Nephron (organoid): ENCODE measurements at regions not wholly inside any gene's neighbourhood (a gene's known extent, or its start where the extent isn't known, plus 50 kb on each side); places are given as distances from the start of the nearest gene placed in this dataset.
A peak's percentile ranks its signal among the peaks of the same experiment; 100 is the strongest.

Source experiments
- H3K27ac Mint-ChIP-seq, 3 experiments: 2 replicates each; pipeline ENCODE4 v1.8.0; 2020; ENCODE audit warnings: mixed read lengths in 3 of 3, mild to moderate bottlenecking in 2 of 3, moderate library complexity in 1 of 3
- H3K27me3 Mint-ChIP-seq: 2 replicates; pipeline ENCODE4 v1.8.0; 2021; ENCODE audit warnings: low read depth, mild to moderate bottlenecking, moderate library complexity, mixed read lengths
- H3K36me3 Mint-ChIP-seq: 2 replicates; pipeline ENCODE4 v1.8.0; 2020; ENCODE audit warnings: low read depth, mixed read lengths
- H3K4me1 Mint-ChIP-seq: 2 replicates; pipeline ENCODE4 v1.8.0; 2020; ENCODE audit warnings: mixed read lengths
- H3K4me3 Mint-ChIP-seq, 3 experiments: 2 replicates each; pipeline ENCODE4 v1.8.0; 2020; ENCODE audit warnings: mild to moderate bottlenecking in 3 of 3, mixed read lengths in 3 of 3, moderate library complexity in 2 of 3
- H3K9me3 Mint-ChIP-seq: 2 replicates; pipeline ENCODE4 v1.8.0; 2020; ENCODE audit warnings: mixed read lengths
- TF ChIP-seq, protein P1 (sequence below), 3 experiments: fragments of 200-600 bp; sonication (generic); IDR thresholded peaks; one replicate each; pipeline ENCODE4 v1.5.0; 2021; ENCODE audit warnings: antibody characterized with exemption in 3 of 3; ENCODE audit not compliant: unreplicated experiment in 3 of 3

DNA sequence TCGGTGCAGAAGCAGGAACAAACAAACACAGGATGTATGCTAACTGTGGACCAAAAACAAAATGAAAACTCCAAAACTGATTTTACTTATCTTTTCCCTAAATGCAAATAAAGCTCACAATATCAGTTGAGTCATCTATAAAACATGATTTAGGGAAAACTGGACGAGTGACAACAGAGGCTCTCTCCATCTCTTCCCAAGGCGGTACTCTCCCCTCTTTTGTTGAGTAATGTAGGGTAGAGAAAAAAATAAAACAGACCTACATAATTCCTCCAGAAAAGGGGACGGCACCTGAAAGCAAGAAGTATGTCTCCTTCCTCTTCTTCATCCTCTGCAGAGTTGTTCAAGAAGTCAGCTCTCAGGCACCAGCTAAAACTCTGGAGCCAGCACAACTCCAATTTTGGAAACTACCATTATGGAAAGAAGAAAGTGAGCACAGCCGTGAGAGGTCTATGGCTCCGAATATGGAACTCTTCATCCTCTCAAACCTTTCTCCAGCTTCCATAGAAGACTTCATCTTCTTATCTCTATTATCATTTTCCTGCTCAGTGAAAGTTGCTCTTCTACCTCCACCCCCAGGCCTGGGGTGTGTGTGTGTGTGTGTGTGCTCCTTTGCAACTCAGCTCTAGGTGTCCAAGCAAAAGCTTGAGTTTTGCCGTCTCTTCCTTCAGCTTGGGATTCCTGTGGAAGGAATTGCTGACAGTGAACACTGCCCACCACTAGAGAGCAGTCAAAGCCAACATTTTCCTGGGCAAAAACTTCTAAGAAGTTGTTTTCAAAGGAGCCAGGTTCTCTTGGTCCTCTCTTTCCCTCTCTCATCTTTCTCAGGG is 155.4 kb downstream of the DIO2 start:
- Mint-ChIP-seq H3K9me3 (peaks cover 3% of the 10 kb centered on the region), H3K27ac (no peak overlapping the region), H3K4me1 (peaks cover 5% of the 10 kb centered on the region), H3K27me3 (no peaks in the 10 kb centered on the region), H3K36me3 (no peaks in the 10 kb centered on the region), H3K4me3 (no peak overlapping the region)
- TF ChIP-seq, protein P1, sequence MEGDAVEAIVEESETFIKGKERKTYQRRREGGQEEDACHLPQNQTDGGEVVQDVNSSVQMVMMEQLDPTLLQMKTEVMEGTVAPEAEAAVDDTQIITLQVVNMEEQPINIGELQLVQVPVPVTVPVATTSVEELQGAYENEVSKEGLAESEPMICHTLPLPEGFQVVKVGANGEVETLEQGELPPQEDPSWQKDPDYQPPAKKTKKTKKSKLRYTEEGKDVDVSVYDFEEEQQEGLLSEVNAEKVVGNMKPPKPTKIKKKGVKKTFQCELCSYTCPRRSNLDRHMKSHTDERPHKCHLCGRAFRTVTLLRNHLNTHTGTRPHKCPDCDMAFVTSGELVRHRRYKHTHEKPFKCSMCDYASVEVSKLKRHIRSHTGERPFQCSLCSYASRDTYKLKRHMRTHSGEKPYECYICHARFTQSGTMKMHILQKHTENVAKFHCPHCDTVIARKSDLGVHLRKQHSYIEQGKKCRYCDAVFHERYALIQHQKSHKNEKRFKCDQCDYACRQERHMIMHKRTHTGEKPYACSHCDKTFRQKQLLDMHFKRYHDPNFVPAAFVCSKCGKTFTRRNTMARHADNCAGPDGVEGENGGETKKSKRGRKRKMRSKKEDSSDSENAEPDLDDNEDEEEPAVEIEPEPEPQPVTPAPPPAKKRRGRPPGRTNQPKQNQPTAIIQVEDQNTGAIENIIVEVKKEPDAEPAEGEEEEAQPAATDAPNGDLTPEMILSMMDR (IDR thresholded peaks at IDR 0.05; ENCODE audit: unreplicated experiment in 3 of 3): peak; percentile 63 to 79 (median 75)

DNA sequence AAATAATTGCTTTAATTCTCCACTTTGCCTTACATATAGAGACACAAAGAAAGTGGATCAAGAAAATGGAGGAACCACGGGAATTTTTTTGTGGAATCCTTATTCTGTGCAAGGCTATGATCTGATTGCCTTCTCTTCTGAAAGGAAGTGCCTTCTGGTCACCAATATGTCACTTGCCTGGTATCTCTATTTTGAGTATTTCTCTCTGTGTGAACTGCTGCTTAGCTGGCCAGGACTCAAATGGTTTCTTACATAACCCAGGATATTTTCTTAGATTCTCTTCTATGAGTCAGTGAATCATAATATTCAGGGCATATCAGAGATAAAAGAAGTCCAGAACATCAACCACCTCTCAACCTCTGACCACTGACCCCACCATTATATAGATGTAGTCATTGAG is 156.1 kb downstream of the DIO2 start:
- peaks cover 5% of the 10 kb centered on the region for H3K9me3 Mint-ChIP-seq
- H3K4me1 Mint-ChIP-seq: peaks cover 5% of the 10 kb centered on the region
- H3K36me3 Mint-ChIP-seq: no peaks in the 10 kb centered on the region
- no peaks in the 10 kb centered on the region for H3K27me3 Mint-ChIP-seq
- no peak overlapping the region for H3K27ac Mint-ChIP-seq
- H3K4me3 Mint-ChIP-seq: no peak overlapping the region
- TF ChIP-seq, protein P1 (IDR thresholded peaks at IDR 0.05; ENCODE audit: unreplicated experiment in 3 of 3): no peak

DNA sequence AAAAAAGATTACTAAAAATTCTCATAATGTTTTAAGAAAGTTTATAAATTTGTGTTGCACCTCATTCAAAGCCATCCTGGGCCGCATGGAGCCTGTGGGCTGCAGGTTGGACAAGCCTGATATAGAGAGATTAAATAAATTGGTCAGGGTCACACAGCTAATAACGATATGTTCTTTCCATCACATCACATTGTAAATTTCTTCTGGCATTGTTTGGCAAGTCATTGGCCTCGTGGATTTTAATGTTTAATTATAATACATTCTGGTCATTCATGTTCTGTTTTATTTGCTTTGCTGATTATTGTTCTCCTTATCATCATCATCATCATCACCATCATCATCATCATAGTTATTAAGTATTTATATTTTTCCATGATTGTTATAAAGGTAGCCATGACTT is 157.3 kb downstream of the DIO2 start:
- Mint-ChIP-seq H3K4me3 (no peak overlapping the region), H3K27me3 (no peaks in the 10 kb centered on the region), H3K4me1 (peaks cover 5% of the 10 kb centered on the region), H3K27ac (no peak overlapping the region), H3K9me3 (peaks cover 5% of the 10 kb centered on the region), H3K36me3 (no peaks in the 10 kb centered on the region)
- TF ChIP-seq, protein P1 (IDR thresholded peaks at IDR 0.05; ENCODE audit: unreplicated experiment in 3 of 3): no peak

DNA sequence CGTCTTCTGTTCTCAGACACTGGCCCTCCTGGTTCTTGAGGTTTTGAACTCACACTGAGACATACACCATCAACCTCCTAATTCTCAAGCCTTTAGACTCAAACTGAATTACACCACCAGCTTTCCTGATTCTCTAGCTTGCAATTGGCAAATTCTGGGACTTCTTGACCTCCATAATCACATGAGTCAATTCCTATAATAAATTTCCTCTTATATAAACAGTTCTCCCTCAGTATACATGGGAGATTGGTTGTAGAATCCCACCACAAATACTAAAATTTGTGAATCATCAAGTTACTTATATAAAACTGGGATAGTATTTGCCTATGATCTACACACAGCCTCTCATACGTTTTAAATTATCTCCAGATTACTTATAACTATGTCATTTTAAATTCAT is 162.2 kb downstream of the DIO2 start:
- Mint-ChIP-seq H3K4me3 (no peak overlapping the region), H3K9me3 (peaks cover 6% of the 10 kb centered on the region), H3K4me1 (no peaks in the 10 kb centered on the region), H3K36me3 (no peaks in the 10 kb centered on the region), H3K27ac (no peak overlapping the region), H3K27me3 (no peaks in the 10 kb centered on the region)
- TF ChIP-seq, protein P1 (IDR thresholded peaks at IDR 0.05; ENCODE audit: unreplicated experiment in 3 of 3): no peak

DNA sequence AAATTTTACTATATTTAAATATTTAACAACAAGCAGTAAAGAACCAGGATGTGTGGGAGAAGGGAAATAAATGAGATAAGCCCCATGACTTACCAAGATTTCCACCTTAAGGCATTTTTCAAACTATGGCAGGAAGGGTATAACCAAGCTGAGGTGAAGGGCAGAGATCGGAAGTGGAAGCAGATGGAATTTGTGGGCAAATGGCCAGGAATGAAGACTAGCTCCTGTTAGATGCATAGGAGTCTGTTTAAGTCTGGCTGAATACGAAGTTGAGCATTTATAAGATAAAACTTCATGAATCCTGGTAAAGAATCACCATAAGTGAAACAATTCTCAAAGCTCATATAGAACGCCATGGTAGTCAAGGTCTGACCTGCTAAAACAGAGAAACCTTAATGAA is 163.5 kb downstream of the DIO2 start:
- Mint-ChIP-seq H3K4me3 (no peak overlapping the region), H3K9me3 (peaks cover 17% of the 10 kb centered on the region), H3K36me3 (no peaks in the 10 kb centered on the region), H3K4me1 (no peaks in the 10 kb centered on the region), H3K27me3 (no peaks in the 10 kb centered on the region), H3K27ac (no peak overlapping the region)
- TF ChIP-seq, protein P1 (IDR thresholded peaks at IDR 0.05; ENCODE audit: unreplicated experiment in 3 of 3): no peak

DNA sequence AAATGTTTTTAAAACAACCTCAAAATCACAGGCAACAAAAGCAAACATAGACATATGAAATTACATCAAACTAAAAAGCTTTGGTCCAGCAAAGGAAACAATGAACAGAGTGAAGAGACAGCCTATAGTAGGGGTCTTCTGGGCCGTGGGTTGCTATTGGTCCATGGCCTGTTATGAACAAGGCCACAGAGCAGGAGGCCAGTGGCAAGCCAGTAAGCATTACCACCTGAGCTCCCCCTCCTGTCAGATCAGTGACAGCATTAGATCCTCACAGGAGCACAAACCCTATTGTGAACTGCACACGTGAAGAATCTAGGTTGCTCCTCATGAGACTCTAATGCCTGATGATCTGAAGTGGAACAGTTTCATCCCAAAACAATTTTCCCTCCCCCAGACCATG is 174.0 kb downstream of the DIO2 start:
- no peak overlapping the region for H3K27ac Mint-ChIP-seq
- H3K27me3 Mint-ChIP-seq: no peaks in the 10 kb centered on the region
- TF ChIP-seq, protein P1 (IDR thresholded peaks at IDR 0.05; ENCODE audit: unreplicated experiment in 3 of 3): no peak
- H3K4me3 Mint-ChIP-seq: no peak overlapping the region
- no peaks in the 10 kb centered on the region for H3K4me1 Mint-ChIP-seq
- peaks cover 27% of the 10 kb centered on the region for H3K9me3 Mint-ChIP-seq
- no peaks in the 10 kb centered on the region for H3K36me3 Mint-ChIP-seq
